ENCODE measurements at regions not wholly inside any gene's neighbourhood (a gene's known extent, or its start where the extent isn't known, plus 50 kb on each side); places are given as distances from the start of the nearest gene placed in this dataset.

DNA sequence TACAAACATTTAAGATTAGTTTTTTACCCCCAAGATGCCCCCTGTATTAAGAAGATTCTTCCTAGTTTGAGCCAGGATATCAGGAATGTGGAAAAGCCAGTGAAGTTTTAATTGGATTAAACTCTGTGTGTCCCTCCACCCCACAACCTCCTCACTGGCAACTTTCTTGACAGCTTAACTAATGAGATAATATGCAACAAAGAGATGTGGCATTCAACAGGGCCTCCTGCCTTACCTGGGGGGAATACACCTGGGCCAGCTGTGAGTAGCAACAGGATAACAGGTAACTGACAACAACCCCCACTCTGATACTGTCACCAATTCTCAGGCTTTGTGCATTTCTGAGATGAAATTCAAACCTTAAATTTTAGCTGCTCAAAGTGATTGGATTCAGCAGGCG lies 512.3 kb downstream of the TFAP2B start:
- TF ChIP-seq, protein P1, sequence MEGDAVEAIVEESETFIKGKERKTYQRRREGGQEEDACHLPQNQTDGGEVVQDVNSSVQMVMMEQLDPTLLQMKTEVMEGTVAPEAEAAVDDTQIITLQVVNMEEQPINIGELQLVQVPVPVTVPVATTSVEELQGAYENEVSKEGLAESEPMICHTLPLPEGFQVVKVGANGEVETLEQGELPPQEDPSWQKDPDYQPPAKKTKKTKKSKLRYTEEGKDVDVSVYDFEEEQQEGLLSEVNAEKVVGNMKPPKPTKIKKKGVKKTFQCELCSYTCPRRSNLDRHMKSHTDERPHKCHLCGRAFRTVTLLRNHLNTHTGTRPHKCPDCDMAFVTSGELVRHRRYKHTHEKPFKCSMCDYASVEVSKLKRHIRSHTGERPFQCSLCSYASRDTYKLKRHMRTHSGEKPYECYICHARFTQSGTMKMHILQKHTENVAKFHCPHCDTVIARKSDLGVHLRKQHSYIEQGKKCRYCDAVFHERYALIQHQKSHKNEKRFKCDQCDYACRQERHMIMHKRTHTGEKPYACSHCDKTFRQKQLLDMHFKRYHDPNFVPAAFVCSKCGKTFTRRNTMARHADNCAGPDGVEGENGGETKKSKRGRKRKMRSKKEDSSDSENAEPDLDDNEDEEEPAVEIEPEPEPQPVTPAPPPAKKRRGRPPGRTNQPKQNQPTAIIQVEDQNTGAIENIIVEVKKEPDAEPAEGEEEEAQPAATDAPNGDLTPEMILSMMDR (optimal IDR thresholded peaks at IDR 0.05 in 1 of 3, IDR thresholded peaks at IDR 0.05 in 1 of 3, conservative IDR thresholded peaks at IDR 0.05 in 1 of 3; ENCODE audit: extremely low read depth in 1 of 3, insufficient read depth in 2 of 3, low read length in 3 of 3): no peak
- TF ChIP-seq EZH2 (IDR thresholded peaks at IDR 0.05; ENCODE audit: low read length): no peak

Measured in keratinocyte (primary cell).